BJ (cell line): ENCODE measurements at regions not wholly inside any gene's neighbourhood (a gene's known extent, or its start where the extent isn't known, plus 50 kb on each side); places are given as distances from the start of the nearest gene placed in this dataset.
"Not testable (repeated sequence)": the region's sequence is repeated elsewhere in the genome, so short reads cannot be mapped to it uniquely, and the experiment has no call there.

Experiments used
- CTCF ChIA-PET: fragments of 350-600 bp; formaldehyde crosslinking; extraction: SDS; loops from one replicate; lab custom pipeline; 2021; ENCODE audit warnings: antibody characterized with exemption, inconsistent platforms; lab: Yijun Ruan, JAX
- POLR2A ChIA-PET: fragments of 300-600 bp; sonication (Branson Sonifier 250); formaldehyde crosslinking; extraction: SDS; loops from one replicate; lab custom pipeline; 2021; ENCODE audit warnings: antibody characterized with exemption; lab: Charles Lee
- DNase-seq: peaks from one replicate; pipeline ENCODE4 v3.0.0-alpha.2; 2011; ENCODE audit warnings: low read depth
- H3K27me3 ChIP-seq: 2 replicates; pipeline ENCODE4 v1.6.0; 2011; ENCODE audit warnings: low read length; ENCODE audit not compliant: control insufficient read depth, insufficient read depth
- H3K36me3 ChIP-seq: 2 replicates; pipeline ENCODE4 v1.5.1; 2011; ENCODE audit warnings: low read length; ENCODE audit not compliant: control insufficient read depth, insufficient read depth
- H3K4me3 ChIP-seq: 2 replicates; pipeline ENCODE4 v1.5.1; 2011; ENCODE audit warnings: low read depth, mild to moderate bottlenecking, control low read depth, low read length
- CTCF ChIP-seq: IDR thresholded peaks from 2 replicates; pipeline ENCODE4 v1.5.1; 2011; ENCODE audit warnings: low read depth, mild to moderate bottlenecking, control low read depth, inconsistent platforms, low read length, moderate library complexity; ENCODE audit not compliant: insufficient read depth

- CTCF ChIA-PET, result no interaction called here
- no peak overlapping the region for H3K4me3 ChIP-seq
- DNase-seq, result no peak
- POLR2A ChIA-PET, result no interaction called here
- no peaks in the 10 kb centered on the region for H3K27me3 ChIP-seq
- no peaks in the 10 kb centered on the region for H3K36me3 ChIP-seq
- TF ChIP-seq CTCF, result no peak
Measured at GRCh38 chr5:167378894-167379723, 912.3 kb upstream of the WWC1 start.

GRCh38 chr5:167381457-167381856 lies 910.0 kb upstream of the WWC1 start:
- CTCF ChIA-PET, result no interaction called here
- DNase-seq, result no peak

GRCh38 chr5:167389537-167389936 lies 901.9 kb upstream of the WWC1 start:
- Histone ChIP-seq H3K36me3 (no peaks in the 10 kb centered on the region), H3K27me3 (no peaks in the 10 kb centered on the region), H3K4me3 (no peak overlapping the region)
- ChIA-PET POLR2A (no interaction called here), CTCF (no interaction called here)
- no peak for DNase-seq
- TF ChIP-seq CTCF, result no peak

More at GRCh38 chr5:167381457-167381856, 910.0 kb upstream of the WWC1 start:
- no peaks in the 10 kb centered on the region for H3K27me3 ChIP-seq
- H3K4me3 ChIP-seq, result no peak overlapping the region
- TF ChIP-seq CTCF, result no peak
- H3K36me3 ChIP-seq, result no peaks in the 10 kb centered on the region
- POLR2A ChIA-PET, result no interaction called here

GRCh38 chr5:167391286-167391685 lies 900.2 kb upstream of the WWC1 start:
- H3K4me3 ChIP-seq, DNase-seq, H3K27me3 ChIP-seq, H3K36me3 ChIP-seq, POLR2A ChIA-PET, CTCF ChIA-PET: not testable (repeated sequence)

GRCh38 chr5:167392240-167392639 lies 899.2 kb upstream of the WWC1 start:
- H3K4me3 ChIP-seq, result no peak overlapping the region
- no peak for DNase-seq
- ChIA-PET POLR2A (no interaction called here), CTCF (no interaction called here)
- no peak for TF ChIP-seq CTCF
- no peaks in the 10 kb centered on the region for H3K36me3 ChIP-seq
- no peaks in the 10 kb centered on the region for H3K27me3 ChIP-seq

- no peaks in the 10 kb centered on the region for H3K36me3 ChIP-seq
- no peak for DNase-seq
- H3K27me3 ChIP-seq, result no peaks in the 10 kb centered on the region
- CTCF ChIA-PET, result no interaction called here
- TF ChIP-seq CTCF, result no peak
- POLR2A ChIA-PET, result no interaction called here
- no peak overlapping the region for H3K4me3 ChIP-seq
Measured at GRCh38 chr5:167393358-167393757, 898.1 kb upstream of the WWC1 start.
